Heart left ventricle (tissue), 16 donors: ENCODE measurements at regions not wholly inside any gene's neighbourhood (a gene's known extent, or its start where the extent isn't known, plus 50 kb on each side); places are given as distances from the start of the nearest gene placed in this dataset.

Experiments used
- ATAC-seq, 4 donors: fragments of 200-7000 bp; cut with Tn5 transposase; one replicate each; pipeline ENCODE4 v1.9.1; 2020 to 2022; ENCODE audit warnings: moderate library complexity in 4 of 4, mild to moderate bottlenecking in 3 of 4, moderate number of reproducible peaks in 1 of 4
- DNase-seq, 5 donors: peaks; one replicate each; pipeline ENCODE4 v3.0.0-alpha.2; 2020
- H3K27ac ChIP-seq, 12 donors: fragments of 200-600 bp; sonication (generic) in 4 of 12; one replicate each; pipeline versions ENCODE4 v1.5.0 to v1.8.0; 2016 to 2022; ENCODE audit warnings: mild to moderate bottlenecking in 2 of 12
- H3K27me3 ChIP-seq, 9 donors: fragments of 200-600 bp; sonication (generic) in 2 of 9; one replicate each; pipeline versions ENCODE4 v1.5.1 to v1.8.0; 2016 to 2022; ENCODE audit warnings: mild to moderate bottlenecking in 3 of 9
- H3K36me3 ChIP-seq, 9 donors: fragments of 200-600 bp; sonication (generic) in 2 of 9; one replicate each; pipeline versions ENCODE4 v1.5.0 to v1.8.0; 2018 to 2022; ENCODE audit warnings: mild to moderate bottlenecking in 2 of 9
- H3K4me1 ChIP-seq, 12 donors: fragments of 200-600 bp; sonication (generic) in 4 of 12; one replicate each; pipeline versions ENCODE4 v1.5.0 to v1.8.0; 2016 to 2022; ENCODE audit warnings: mild to moderate bottlenecking in 3 of 12
- H3K4me3 ChIP-seq, 12 donors: fragments of 200-600 bp; sonication (generic) in 4 of 12; one replicate each; pipeline versions ENCODE4 v1.5.0 to v1.8.0; 2017 to 2022; ENCODE audit warnings: mild to moderate bottlenecking in 9 of 12, moderate library complexity in 4 of 12
- H3K9me3 ChIP-seq, 12 donors: fragments of 200-600 bp; sonication (generic) in 4 of 12; one replicate each; pipeline versions ENCODE4 v1.5.0 to v1.8.0; 2016 to 2022; ENCODE audit warnings: mild to moderate bottlenecking in 1 of 12
- CTCF ChIP-seq, 12 donors: fragments of 200-600 bp; sonication (generic) in 4 of 12; IDR thresholded peaks; one replicate each; pipeline versions ENCODE4 v1.5.0 to v1.8.0; 2018 to 2022; ENCODE audit warnings: antibody characterized with exemption in 12 of 12, mild to moderate bottlenecking in 5 of 12
- POLR2A ChIP-seq, 2 donors: fragments of 450-650 bp; IDR thresholded peaks; one replicate each; pipeline ENCODE4 v1.6.1; 2017; ENCODE audit warnings: antibody characterized with exemption in 2 of 2, mild to moderate bottlenecking in 2 of 2, moderate library complexity in 2 of 2
- WGBS, 4 donors: extraction: QIAGEN DNeasy Blood & Tissue Kit in 2 of 4; methylation state at CpG; one replicate each; pipeline versions ENCODE4 v1.1.5 to v1.1.7; 2013 to 2018; 5-methylcytosine and 5-hydroxymethylcytosine counted together
- intact Hi-C, 10 donors: fragments of 100-400 bp; cut with DNase I; formaldehyde crosslinking; loops; one replicate each; pipeline versions ENCODE4 v1.11.1 to v1.14.2; 2022
- donor health status: ischemic (EF 13 %, LVEDD 7.1; RV severe dilation, severe dysfunction).
- donor health status: healthy with polysubstance abuse.
- donor health status: DM: no; HTN: yes; CAD: no.
- donor health status: DM: no; HTN: no; CAD: no.
- donor health status: ischemic (EF 25% LVEDD 6.9; RV normal size, moderate dysfunction).
- donor health status: ischemic (EF 25% LVEDD 5.7; RV mildly dilated, moderate dysfunction).
- donor health status: healthy.
- donor health status: DM: yes; HTN: yes; CAD: no.
- donor health status: ischemic (EF 35%, LVEDD 5.7; RV mildly dilated, moderate dysfunction).
- donor health status: nonischemic (EF 11% LVEDD 7.7; RV severe dilation, severe dysfunction).
- donor health status: DM: yes; HTN: yes; CAD: no.
- donor health status: PGD.
- donor health status: ischemic (EF 29% LVEDD 5.4; RV normal size, mild dysfunction).
- donor health status: nonischemic (EF 23%, LVEDD 6.1; RV moderate dilation, normal function).

- ATAC-seq = no peak
- H3K4me1 ChIP-seq = no peaks in the 10 kb centered on the region
- no peak overlapping the region for H3K4me3 ChIP-seq
- no peaks in the 10 kb centered on the region for H3K9me3 ChIP-seq
- no peak for DNase-seq
- H3K36me3 ChIP-seq = no peaks in the 10 kb centered on the region
- no peaks in the 10 kb centered on the region for H3K27me3 ChIP-seq
- 84 to 86% (median 85%) methylated on average over 4 of the region's 4 CpGs for WGBS, 4 donors
- no peak overlapping the region for H3K27ac ChIP-seq
- intact Hi-C loops = no loop called here
- TF ChIP-seq POLR2A (IDR thresholded peaks at IDR 0.05) = no peak
- no peak for TF ChIP-seq CTCF (IDR thresholded peaks at IDR 0.05)
Observed at GRCh38 chr5:4252385-4252784, 656.8 kb downstream of the IRX1 start.

GRCh38 chr5:4254736-4255135 is 659.1 kb downstream of the IRX1 start:
- intact Hi-C loops = no loop called here
- Histone ChIP-seq H3K4me1 (no peaks in the 10 kb centered on the region), H3K36me3 (no peaks in the 10 kb centered on the region), H3K4me3 (no peak overlapping the region), H3K27me3 (no peaks in the 10 kb centered on the region), H3K9me3 (no peaks in the 10 kb centered on the region), H3K27ac (no peak overlapping the region)
- ATAC-seq (no peak), DNase-seq (no peak)
- 88 to 95% (median 94%) methylated on average over 6 of the region's 6 CpGs for WGBS, 4 donors
- TF ChIP-seq POLR2A (IDR thresholded peaks at IDR 0.05) (no peak), CTCF (IDR thresholded peaks at IDR 0.05) (no peak)

DNA sequence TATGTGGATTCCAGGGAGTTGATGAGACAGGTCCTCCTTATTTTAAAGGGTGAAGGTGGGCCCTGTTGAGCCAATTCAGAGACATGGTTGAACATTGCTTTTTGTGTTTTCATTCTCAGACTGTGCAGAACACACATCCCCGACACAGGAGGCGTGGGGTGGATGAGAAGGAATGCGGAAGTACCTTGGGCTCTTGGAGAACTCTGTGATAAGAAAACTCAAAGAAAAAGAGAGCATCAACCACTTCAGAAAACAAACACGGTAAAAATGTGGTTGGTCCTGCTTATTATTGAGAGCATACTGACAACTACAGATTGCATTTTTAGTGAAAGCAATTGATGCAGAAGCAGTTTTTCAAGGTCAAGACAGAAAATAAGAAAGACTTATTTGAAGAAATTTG is 659.8 kb downstream of the IRX1 start:
- DNase-seq (no peak), ATAC-seq (no peak)
- intact Hi-C loops = no loop called here
- no peaks in the 10 kb centered on the region for H3K4me1 ChIP-seq
- no peaks in the 10 kb centered on the region for H3K36me3 ChIP-seq
- no peaks in the 10 kb centered on the region for H3K27me3 ChIP-seq
- TF ChIP-seq POLR2A (IDR thresholded peaks at IDR 0.05) (no peak), CTCF (IDR thresholded peaks at IDR 0.05) (no peak)
- no peak overlapping the region for H3K27ac ChIP-seq
- peaks cover 0 to under 1% (median 0%) of the 10 kb centered on the region in 12 donors for H3K9me3 ChIP-seq
- WGBS, 4 donors = 54 to 73% (median 67%) methylated on average over 4 of the region's 4 CpGs
- no peak overlapping the region for H3K4me3 ChIP-seq

- DNase-seq (no peak), ATAC-seq (no peak)
- intact Hi-C loops = no loop called here
- no peak overlapping the region for H3K27ac ChIP-seq
- H3K9me3 ChIP-seq = peaks cover 0 to 7% (median 0%) of the 10 kb centered on the region in 12 donors
- WGBS, 4 donors = 82 to 91% (median 90%) methylated on average over 4 of the region's 4 CpGs
- H3K27me3 ChIP-seq = no peaks in the 10 kb centered on the region
- no peaks in the 10 kb centered on the region for H3K4me1 ChIP-seq
- TF ChIP-seq POLR2A (IDR thresholded peaks at IDR 0.05) = no peak
- TF ChIP-seq CTCF (IDR thresholded peaks at IDR 0.05) = no peak
- H3K4me3 ChIP-seq = no peak overlapping the region
- no peaks in the 10 kb centered on the region for H3K36me3 ChIP-seq
Observed at GRCh38 chr5:4258170-4258569, 662.5 kb downstream of the IRX1 start.
